ENCODE measurements at regions not wholly inside any gene's neighbourhood (a gene's known extent, or its start where the extent isn't known, plus 50 kb on each side); places are given as distances from the start of the nearest gene placed in this dataset.

DNA sequence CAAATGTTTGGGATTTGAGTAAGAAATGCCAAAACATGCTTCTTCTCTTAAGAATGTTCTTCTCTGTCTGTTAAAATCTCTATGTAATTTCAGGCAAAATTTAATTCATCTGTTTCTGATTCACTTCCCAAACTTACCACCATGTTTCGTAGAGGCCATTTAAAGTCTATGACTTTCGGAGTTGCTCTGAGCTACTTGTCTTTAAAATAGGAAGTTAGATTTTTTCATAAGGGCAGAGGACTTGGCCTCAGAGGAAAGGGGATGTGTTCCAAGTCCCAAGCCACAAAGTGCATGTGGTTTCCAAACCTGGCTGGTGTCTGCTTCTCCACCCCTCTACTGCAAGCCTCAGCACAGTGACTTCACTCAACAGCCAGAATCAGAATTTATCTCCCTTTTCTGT is 111.3 kb upstream of the ADRA1B start:
- no peak for TF ChIP-seq MTA3 (IDR thresholded peaks at IDR 0.05; ENCODE audit: borderline replicate concordance)
- TF ChIP-seq, protein P1, sequence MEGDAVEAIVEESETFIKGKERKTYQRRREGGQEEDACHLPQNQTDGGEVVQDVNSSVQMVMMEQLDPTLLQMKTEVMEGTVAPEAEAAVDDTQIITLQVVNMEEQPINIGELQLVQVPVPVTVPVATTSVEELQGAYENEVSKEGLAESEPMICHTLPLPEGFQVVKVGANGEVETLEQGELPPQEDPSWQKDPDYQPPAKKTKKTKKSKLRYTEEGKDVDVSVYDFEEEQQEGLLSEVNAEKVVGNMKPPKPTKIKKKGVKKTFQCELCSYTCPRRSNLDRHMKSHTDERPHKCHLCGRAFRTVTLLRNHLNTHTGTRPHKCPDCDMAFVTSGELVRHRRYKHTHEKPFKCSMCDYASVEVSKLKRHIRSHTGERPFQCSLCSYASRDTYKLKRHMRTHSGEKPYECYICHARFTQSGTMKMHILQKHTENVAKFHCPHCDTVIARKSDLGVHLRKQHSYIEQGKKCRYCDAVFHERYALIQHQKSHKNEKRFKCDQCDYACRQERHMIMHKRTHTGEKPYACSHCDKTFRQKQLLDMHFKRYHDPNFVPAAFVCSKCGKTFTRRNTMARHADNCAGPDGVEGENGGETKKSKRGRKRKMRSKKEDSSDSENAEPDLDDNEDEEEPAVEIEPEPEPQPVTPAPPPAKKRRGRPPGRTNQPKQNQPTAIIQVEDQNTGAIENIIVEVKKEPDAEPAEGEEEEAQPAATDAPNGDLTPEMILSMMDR (IDR thresholded peaks at IDR 0.05 in 2 of 3, conservative IDR thresholded peaks at IDR 0.05 in 1 of 3; ENCODE audit: insufficient read depth in 2 of 3, low read depth in 1 of 3, low read length in 3 of 3), result no peak
